ENCODE measurements at regions not wholly inside any gene's neighbourhood (a gene's known extent, or its start where the extent isn't known, plus 50 kb on each side); places are given as distances from the start of the nearest gene placed in this dataset.

DNA sequence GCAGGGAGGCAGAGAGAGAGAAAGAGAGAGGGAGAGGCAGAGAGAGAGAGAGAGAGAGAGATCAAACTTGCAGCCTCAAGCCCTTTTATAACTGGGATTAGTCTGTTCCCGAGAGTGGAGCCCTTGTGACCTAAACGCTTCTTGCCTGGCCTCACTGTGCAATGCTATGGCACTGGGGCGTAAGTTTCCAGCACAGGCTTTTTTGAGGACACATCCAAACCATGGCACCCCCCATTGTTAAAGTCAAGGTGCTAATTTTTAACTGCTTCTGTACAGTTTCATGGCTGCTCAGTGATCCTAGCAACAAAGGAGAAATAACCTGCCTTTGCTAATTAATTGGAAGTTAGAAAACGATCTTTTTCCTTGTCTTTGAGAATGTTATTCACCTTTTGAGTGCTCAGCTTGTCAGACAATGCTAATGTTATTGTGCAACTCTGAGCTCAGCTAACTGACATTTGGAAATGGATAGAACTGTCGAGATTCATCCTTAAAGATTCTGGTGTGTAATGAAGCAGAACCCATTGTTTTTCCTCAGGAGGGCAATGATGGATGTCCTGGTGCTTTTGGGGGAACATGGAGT is 268.4 kb downstream of the GLRX3 start:
- Mint-ChIP-seq H3K27ac (no peak overlapping the region), H3K9me3 (no peaks in the 10 kb centered on the region), H3K27me3 (peaks cover 1% of the 10 kb centered on the region), H3K36me3 (ENCODE audit: low read depth) (no peaks in the 10 kb centered on the region), H3K4me1 (ENCODE audit: low read depth) (no peaks in the 10 kb centered on the region), H3K4me3 (no peak overlapping the region)
- ATAC-seq (no peak), DNase-seq (no peak)
- intact Hi-C loops (cut with micrococcal nuclease) = no loop called here
- ChIA-PET CTCF (no interaction called here), POLR2A (no interaction called here)
- TF ChIP-seq, protein P1, sequence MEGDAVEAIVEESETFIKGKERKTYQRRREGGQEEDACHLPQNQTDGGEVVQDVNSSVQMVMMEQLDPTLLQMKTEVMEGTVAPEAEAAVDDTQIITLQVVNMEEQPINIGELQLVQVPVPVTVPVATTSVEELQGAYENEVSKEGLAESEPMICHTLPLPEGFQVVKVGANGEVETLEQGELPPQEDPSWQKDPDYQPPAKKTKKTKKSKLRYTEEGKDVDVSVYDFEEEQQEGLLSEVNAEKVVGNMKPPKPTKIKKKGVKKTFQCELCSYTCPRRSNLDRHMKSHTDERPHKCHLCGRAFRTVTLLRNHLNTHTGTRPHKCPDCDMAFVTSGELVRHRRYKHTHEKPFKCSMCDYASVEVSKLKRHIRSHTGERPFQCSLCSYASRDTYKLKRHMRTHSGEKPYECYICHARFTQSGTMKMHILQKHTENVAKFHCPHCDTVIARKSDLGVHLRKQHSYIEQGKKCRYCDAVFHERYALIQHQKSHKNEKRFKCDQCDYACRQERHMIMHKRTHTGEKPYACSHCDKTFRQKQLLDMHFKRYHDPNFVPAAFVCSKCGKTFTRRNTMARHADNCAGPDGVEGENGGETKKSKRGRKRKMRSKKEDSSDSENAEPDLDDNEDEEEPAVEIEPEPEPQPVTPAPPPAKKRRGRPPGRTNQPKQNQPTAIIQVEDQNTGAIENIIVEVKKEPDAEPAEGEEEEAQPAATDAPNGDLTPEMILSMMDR (IDR thresholded peaks at IDR 0.05) = no peak

GRCh38 chr10:130407052-130407451 is 270.9 kb downstream of the GLRX3 start:
- no peak overlapping the region for H3K4me3 Mint-ChIP-seq
- TF ChIP-seq, protein P1 (IDR thresholded peaks at IDR 0.05) = no peak
- H3K4me1 Mint-ChIP-seq (ENCODE audit: low read depth) = no peaks in the 10 kb centered on the region
- H3K27ac Mint-ChIP-seq = no peak overlapping the region
- intact Hi-C loops (cut with micrococcal nuclease) = no loop called here
- DNase-seq (no peak), ATAC-seq (no peak)
- POLR2A ChIA-PET = no interaction called here
- H3K36me3 Mint-ChIP-seq (ENCODE audit: low read depth) = no peaks in the 10 kb centered on the region
- H3K9me3 Mint-ChIP-seq = no peaks in the 10 kb centered on the region
- H3K27me3 Mint-ChIP-seq = peaks cover 1% of the 10 kb centered on the region
- CTCF ChIA-PET = no interaction called here

- Mint-ChIP-seq H3K9me3 (no peaks in the 10 kb centered on the region), H3K36me3 (ENCODE audit: low read depth) (no peaks in the 10 kb centered on the region), H3K4me1 (ENCODE audit: low read depth) (no peaks in the 10 kb centered on the region), H3K27ac (no peak overlapping the region), H3K4me3 (no peak overlapping the region), H3K27me3 (no peaks in the 10 kb centered on the region)
- DNase-seq (no peak), ATAC-seq (no peak)
- POLR2A ChIA-PET = no interaction called here
- CTCF ChIA-PET = no interaction called here
- intact Hi-C loops (cut with micrococcal nuclease) = no loop called here
- TF ChIP-seq, protein P1 (IDR thresholded peaks at IDR 0.05) = no peak
Measured at GRCh38 chr10:130409331-130409730, 273.1 kb downstream of the GLRX3 start.

GRCh38 chr10:130409931-130410330 is 273.7 kb downstream of the GLRX3 start:
- ChIA-PET POLR2A (no interaction called here), CTCF (no interaction called here)
- Mint-ChIP-seq H3K27me3 (no peaks in the 10 kb centered on the region), H3K4me3 (no peak overlapping the region), H3K4me1 (ENCODE audit: low read depth) (no peaks in the 10 kb centered on the region), H3K36me3 (ENCODE audit: low read depth) (no peaks in the 10 kb centered on the region), H3K27ac (no peak overlapping the region), H3K9me3 (no peaks in the 10 kb centered on the region)
- ATAC-seq = no peak
- DNase-seq = no peak
- intact Hi-C loops (cut with micrococcal nuclease) = no loop called here
- TF ChIP-seq, protein P1 (IDR thresholded peaks at IDR 0.05) = no peak

DNA sequence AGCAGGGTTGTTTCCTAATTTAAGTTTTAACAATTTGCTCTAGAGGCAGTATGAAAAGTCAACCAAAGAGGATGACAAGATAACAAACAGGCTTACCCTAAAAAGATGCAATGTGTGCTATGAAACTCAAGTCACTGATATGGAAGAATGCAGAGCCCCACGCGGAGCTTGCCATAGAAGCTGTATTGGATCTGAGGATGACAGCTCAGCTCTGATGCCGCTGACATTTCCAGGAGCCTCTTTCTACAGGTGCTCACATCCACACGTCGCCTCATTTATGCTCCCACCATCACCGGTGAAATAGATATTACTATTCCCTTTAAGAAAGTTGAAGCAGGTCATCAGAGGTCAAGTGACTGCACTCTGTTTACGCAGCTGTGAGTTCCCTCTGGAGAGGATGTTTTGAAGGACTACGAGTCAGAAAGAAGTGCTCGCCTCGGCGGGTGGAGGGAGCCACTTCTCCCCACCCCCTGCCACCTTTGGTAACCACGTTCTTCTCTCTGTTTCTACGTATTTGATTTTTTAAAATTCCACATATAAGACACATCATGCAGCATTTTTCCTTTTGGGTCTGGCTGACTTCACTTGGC is 275.4 kb downstream of the GLRX3 start:
- Mint-ChIP-seq H3K9me3 (no peaks in the 10 kb centered on the region), H3K27ac (no peak overlapping the region), H3K4me3 (no peak overlapping the region), H3K36me3 (ENCODE audit: low read depth) (no peaks in the 10 kb centered on the region), H3K4me1 (ENCODE audit: low read depth) (no peaks in the 10 kb centered on the region), H3K27me3 (no peaks in the 10 kb centered on the region)
- intact Hi-C loops (cut with micrococcal nuclease) = no loop called here
- ATAC-seq = no peak
- ChIA-PET CTCF (no interaction called here), POLR2A (no interaction called here)
- DNase-seq = no peak
- TF ChIP-seq, protein P1 (IDR thresholded peaks at IDR 0.05) = no peak

Measured in activated CD8-positive, alpha-beta T cell treated with anti-CD3 and anti-CD28 coated beads for 36 hours (primary cell).